Activated CD4-positive, alpha-beta memory T cell treated with anti-CD3 and anti-CD28 coated beads, Interleukin-2, amount 10 ng/mL, durations not matched to agents 7 days and 5 days (primary cell): ENCODE measurements at regions not wholly inside any gene's neighbourhood (a gene's known extent, or its start where the extent isn't known, plus 50 kb on each side); places are given as distances from the start of the nearest gene placed in this dataset.

Source experiments
- CTCF ChIA-PET: fragments of 350-600 bp; sonication (Branson Sonifier 250); formaldehyde crosslinking; loops from one replicate; lab custom pipeline; 2021; ENCODE audit warnings: antibody characterized with exemption, inconsistent platforms; lab: Charles Lee
- POLR2A ChIA-PET: fragments of 350-600 bp; sonication (Branson Sonifier 250); formaldehyde crosslinking; loops from one replicate; lab custom pipeline; 2021; ENCODE audit warnings: antibody characterized with exemption; lab: Charles Lee
- DNase-seq: peaks from one replicate; pipeline ENCODE4 v3.0.0-alpha.2; 2020
- H3K27ac Mint-ChIP-seq: one replicate; pipeline ENCODE4 v1.8.0; 2021; ENCODE audit warnings: mild to moderate bottlenecking, mixed read lengths
- H3K27me3 Mint-ChIP-seq: one replicate; pipeline ENCODE4 v1.8.0; 2021; ENCODE audit warnings: mixed read lengths
- H3K36me3 Mint-ChIP-seq: one replicate; pipeline ENCODE4 v1.8.0; 2021; ENCODE audit warnings: low read depth, mixed read lengths
- H3K4me1 Mint-ChIP-seq: one replicate; pipeline ENCODE4 v1.8.0; 2021; ENCODE audit warnings: mixed read lengths
- H3K4me3 Mint-ChIP-seq: one replicate; pipeline ENCODE4 v1.8.0; 2021; ENCODE audit warnings: mild to moderate bottlenecking, mixed read lengths
- H3K9me3 Mint-ChIP-seq: one replicate; pipeline ENCODE4 v1.8.0; 2021; ENCODE audit warnings: mixed read lengths

DNA sequence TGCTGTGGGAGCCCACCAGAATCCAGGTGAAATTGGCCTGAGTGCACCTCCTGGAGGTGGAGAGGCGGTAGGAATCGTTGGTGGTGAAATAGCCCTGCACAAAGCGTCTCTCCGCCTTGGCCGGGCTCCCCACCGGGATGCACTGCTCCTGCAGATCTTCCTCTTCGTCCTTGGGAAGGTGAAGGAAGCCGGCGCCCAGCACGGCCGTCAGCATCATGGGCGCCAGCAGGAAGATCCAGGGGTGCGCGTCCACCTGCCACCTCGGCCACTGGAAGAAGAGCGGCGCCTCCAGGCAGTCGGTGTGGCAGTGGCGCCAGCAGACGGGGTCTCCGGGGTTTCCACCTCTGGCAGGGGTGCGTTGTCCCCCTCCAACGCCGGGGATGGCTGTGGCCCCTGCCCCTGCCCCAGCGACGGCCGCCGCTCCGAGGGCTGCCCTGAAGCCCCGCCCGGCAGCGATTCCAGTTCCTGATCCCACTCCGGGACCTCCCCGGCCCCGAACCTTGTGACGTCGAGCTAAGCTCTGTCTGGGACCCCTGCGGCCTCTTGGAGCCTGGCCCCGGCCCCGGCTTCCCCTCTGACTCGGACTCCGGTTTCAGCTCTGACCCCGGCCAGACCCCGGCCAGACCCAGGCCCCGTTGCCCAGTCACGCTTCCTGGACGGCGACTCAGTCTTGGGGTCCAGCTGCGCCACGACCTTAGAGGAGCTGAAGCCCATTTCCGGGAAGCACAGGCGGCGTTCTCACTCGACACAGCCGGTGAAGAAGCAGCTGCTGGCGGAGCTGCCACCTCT, 91.9 kb downstream of the CD164 start:
- no peak for DNase-seq
- no peaks in the 10 kb centered on the region for H3K36me3 Mint-ChIP-seq
- H3K4me1 Mint-ChIP-seq = no peaks in the 10 kb centered on the region
- H3K4me3 Mint-ChIP-seq = no peak overlapping the region
- ChIA-PET CTCF (no interaction called here), POLR2A (no interaction called here)
- H3K9me3 Mint-ChIP-seq = no peaks in the 10 kb centered on the region
- H3K27ac Mint-ChIP-seq = no peak overlapping the region
- peaks cover 5% of the 10 kb centered on the region for H3K27me3 Mint-ChIP-seq

- Mint-ChIP-seq H3K27ac (no peak overlapping the region), H3K4me1 (no peaks in the 10 kb centered on the region), H3K9me3 (no peaks in the 10 kb centered on the region), H3K27me3 (peaks cover 2% of the 10 kb centered on the region), H3K4me3 (no peak overlapping the region), H3K36me3 (no peaks in the 10 kb centered on the region)
- CTCF ChIA-PET = no interaction called here
- DNase-seq = no peak
- POLR2A ChIA-PET = no interaction called here
These were observed 96.9 kb downstream of the CD164 start for GRCh38 chr6:109285366-109285765.

GRCh38 chr6:109284675-109285074, 97.6 kb downstream of the CD164 start:
- Mint-ChIP-seq H3K36me3 (no peaks in the 10 kb centered on the region), H3K9me3 (no peaks in the 10 kb centered on the region), H3K27ac (no peak overlapping the region), H3K4me1 (no peaks in the 10 kb centered on the region), H3K27me3 (peaks cover 2% of the 10 kb centered on the region), H3K4me3 (no peak overlapping the region)
- DNase-seq = no peak
- POLR2A ChIA-PET = no interaction called here
- CTCF ChIA-PET = no interaction called here

DNA sequence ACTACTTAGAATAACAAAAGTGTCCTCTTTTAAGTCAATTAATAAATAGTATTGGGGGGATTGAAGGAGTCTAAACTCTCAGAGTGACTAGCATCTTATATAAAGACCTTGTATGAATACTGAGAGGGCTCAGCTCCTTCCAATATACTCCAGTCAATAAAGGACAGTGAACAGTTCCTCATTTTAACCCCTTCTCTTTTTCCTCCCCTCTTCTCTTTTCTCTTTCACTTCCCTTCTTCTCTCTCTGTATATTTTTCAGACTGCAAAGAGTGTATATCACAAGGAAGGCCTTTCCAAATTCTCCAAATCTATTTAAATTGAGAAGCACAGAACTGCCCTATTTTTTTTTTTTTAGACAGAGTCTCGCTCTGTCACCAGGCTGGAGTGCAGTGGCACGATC, 99.5 kb downstream of the CD164 start:
- Mint-ChIP-seq H3K27ac (no peak overlapping the region), H3K9me3 (no peaks in the 10 kb centered on the region), H3K27me3 (peaks cover 2% of the 10 kb centered on the region), H3K36me3 (no peaks in the 10 kb centered on the region), H3K4me1 (no peaks in the 10 kb centered on the region), H3K4me3 (no peak overlapping the region)
- DNase-seq = no peak
- ChIA-PET CTCF (interaction anchor here (0.6 kb wide), 1 partner anchor 90 kb away, joined by 3 read pairs; no protein-coding TSS in a partner anchor), POLR2A (no interaction called here)

- ChIA-PET CTCF (no interaction called here), POLR2A (no interaction called here)
- no peak overlapping the region for H3K27ac Mint-ChIP-seq
- no peaks in the 10 kb centered on the region for H3K36me3 Mint-ChIP-seq
- no peak overlapping the region for H3K4me3 Mint-ChIP-seq
- H3K4me1 Mint-ChIP-seq = no peaks in the 10 kb centered on the region
- DNase-seq = no peak
- no peaks in the 10 kb centered on the region for H3K27me3 Mint-ChIP-seq
- H3K9me3 Mint-ChIP-seq = no peaks in the 10 kb centered on the region
These were observed 102.6 kb downstream of the CD164 start for GRCh38 chr6:109279628-109280027.

GRCh38 chr6:109271622-109272021, 110.6 kb downstream of the CD164 start:
- H3K9me3 Mint-ChIP-seq = peaks cover 9% of the 10 kb centered on the region
- no peak overlapping the region for H3K27ac Mint-ChIP-seq
- CTCF ChIA-PET = no interaction called here
- H3K36me3 Mint-ChIP-seq = no peaks in the 10 kb centered on the region
- H3K27me3 Mint-ChIP-seq = peaks cover 7% of the 10 kb centered on the region
- H3K4me3 Mint-ChIP-seq = no peak overlapping the region
- POLR2A ChIA-PET = no interaction called here
- DNase-seq = no peak
- H3K4me1 Mint-ChIP-seq = no peaks in the 10 kb centered on the region

GRCh38 chr6:109269953-109270517, 112.2 kb downstream of the CD164 start:
- peaks cover 9% of the 10 kb centered on the region for H3K9me3 Mint-ChIP-seq
- ChIA-PET CTCF (no interaction called here), POLR2A (no interaction called here)
- no peaks in the 10 kb centered on the region for H3K36me3 Mint-ChIP-seq
- H3K27me3 Mint-ChIP-seq = peaks cover 7% of the 10 kb centered on the region
- no peak overlapping the region for H3K4me3 Mint-ChIP-seq
- DNase-seq = no peak
- H3K4me1 Mint-ChIP-seq = no peaks in the 10 kb centered on the region
- no peak overlapping the region for H3K27ac Mint-ChIP-seq

DNA sequence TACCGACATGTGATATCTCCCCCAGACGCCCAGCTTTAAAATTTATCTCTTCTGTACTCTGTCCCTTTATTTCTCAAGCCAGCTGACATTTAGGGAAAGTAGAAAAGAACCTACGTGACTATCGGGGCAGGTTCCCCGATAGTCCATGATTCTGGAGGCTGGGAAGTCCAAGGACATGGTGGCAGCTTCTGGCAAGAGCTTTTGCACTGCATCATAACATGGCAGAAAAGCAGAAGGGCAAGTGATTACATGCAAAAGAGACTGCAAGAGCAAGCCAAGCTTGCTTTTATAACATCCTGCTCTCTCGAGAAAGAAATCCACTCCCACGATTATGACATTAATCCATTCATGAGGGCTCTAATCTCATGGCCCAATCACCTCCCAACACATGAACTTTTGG, 113.2 kb downstream of the CD164 start:
- no peak overlapping the region for H3K27ac Mint-ChIP-seq
- ChIA-PET CTCF (no interaction called here), POLR2A (no interaction called here)
- peaks cover 9% of the 10 kb centered on the region for H3K27me3 Mint-ChIP-seq
- H3K4me1 Mint-ChIP-seq = no peaks in the 10 kb centered on the region
- H3K9me3 Mint-ChIP-seq = peaks cover 9% of the 10 kb centered on the region
- H3K4me3 Mint-ChIP-seq = no peak overlapping the region
- H3K36me3 Mint-ChIP-seq = no peaks in the 10 kb centered on the region
- DNase-seq = no peak

DNA sequence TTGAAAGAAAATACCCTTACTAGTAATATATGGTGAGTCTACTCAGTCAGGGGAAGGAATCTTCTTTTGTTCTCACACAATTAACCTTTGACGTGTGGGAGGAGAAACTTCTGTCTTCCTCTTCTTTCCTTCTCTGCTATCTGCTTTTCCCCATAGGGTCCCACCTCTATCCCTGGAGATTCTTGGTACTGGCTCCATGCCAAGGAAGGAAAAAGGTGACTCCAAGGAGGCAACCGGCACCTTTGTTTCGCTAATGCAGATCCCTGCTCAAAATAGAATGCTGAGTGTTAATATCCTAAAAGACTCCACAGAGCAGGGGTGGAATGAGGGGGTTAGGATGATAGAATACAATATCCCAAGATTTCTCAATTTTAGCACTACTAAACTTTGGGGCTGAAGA, 116.7 kb downstream of the CD164 start:
- peaks cover 9% of the 10 kb centered on the region for H3K9me3 Mint-ChIP-seq
- H3K4me1 Mint-ChIP-seq = no peaks in the 10 kb centered on the region
- peaks cover 7% of the 10 kb centered on the region for H3K27me3 Mint-ChIP-seq
- H3K4me3 Mint-ChIP-seq = no peak overlapping the region
- DNase-seq = no peak
- H3K27ac Mint-ChIP-seq = no peak overlapping the region
- POLR2A ChIA-PET = no interaction called here
- CTCF ChIA-PET = no interaction called here
- no peaks in the 10 kb centered on the region for H3K36me3 Mint-ChIP-seq

- Mint-ChIP-seq H3K27ac (no peak overlapping the region), H3K9me3 (peaks cover 4% of the 10 kb centered on the region), H3K4me1 (no peaks in the 10 kb centered on the region), H3K4me3 (no peak overlapping the region), H3K36me3 (no peaks in the 10 kb centered on the region), H3K27me3 (peaks cover 4% of the 10 kb centered on the region)
- DNase-seq = no peak
- POLR2A ChIA-PET = no interaction called here
- CTCF ChIA-PET = no interaction called here
These were observed 118.2 kb downstream of the CD164 start for GRCh38 chr6:109263873-109264700.

- Mint-ChIP-seq H3K9me3 (no peaks in the 10 kb centered on the region), H3K4me1 (no peaks in the 10 kb centered on the region), H3K4me3 (no peak overlapping the region), H3K27ac (no peak overlapping the region), H3K27me3 (peaks cover 4% of the 10 kb centered on the region), H3K36me3 (no peaks in the 10 kb centered on the region)
- DNase-seq = no peak
- ChIA-PET CTCF (no interaction called here), POLR2A (interaction anchor here (0.6 kb wide), 1 partner anchor 108 kb away, joined by 3 read pairs; no protein-coding TSS in a partner anchor)
These were observed 120.0 kb downstream of the CD164 start for GRCh38 chr6:109262261-109262660.

- no peaks in the 10 kb centered on the region for H3K9me3 Mint-ChIP-seq
- H3K4me1 Mint-ChIP-seq = no peaks in the 10 kb centered on the region
- H3K4me3 Mint-ChIP-seq = no peak overlapping the region
- ChIA-PET POLR2A (interaction anchor here (0.6 kb wide), 1 partner anchor 109 kb away, joined by 3 read pairs; no protein-coding TSS in a partner anchor), CTCF (no interaction called here)
- peaks cover 2% of the 10 kb centered on the region for H3K27me3 Mint-ChIP-seq
- no peak for DNase-seq
- H3K36me3 Mint-ChIP-seq = no peaks in the 10 kb centered on the region
- H3K27ac Mint-ChIP-seq = no peak overlapping the region
These were observed 120.5 kb downstream of the CD164 start for GRCh38 chr6:109261811-109262210.

DNA sequence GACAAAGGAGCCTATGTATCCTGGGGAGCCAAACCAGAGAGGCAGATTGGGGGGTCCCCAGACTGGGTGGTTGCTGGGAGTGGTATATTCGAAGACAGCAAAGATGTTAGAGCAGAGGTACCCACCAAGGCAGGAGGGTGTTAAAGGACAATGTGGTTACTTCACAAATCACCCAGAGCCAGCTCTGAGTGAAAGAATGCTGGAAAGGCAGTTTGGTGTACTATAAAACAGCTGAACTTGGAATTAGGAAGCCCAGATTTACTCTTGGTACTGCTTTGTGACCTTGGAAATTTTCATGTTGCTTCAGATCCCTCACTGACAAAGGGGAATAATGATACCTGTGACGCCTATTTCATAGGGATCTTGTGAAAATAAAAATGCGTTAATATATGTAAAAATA, 121.6 kb downstream of the CD164 start:
- Mint-ChIP-seq H3K4me3 (no peak overlapping the region), H3K4me1 (no peaks in the 10 kb centered on the region), H3K36me3 (no peaks in the 10 kb centered on the region), H3K27me3 (peaks cover 2% of the 10 kb centered on the region), H3K9me3 (no peaks in the 10 kb centered on the region), H3K27ac (no peak overlapping the region)
- CTCF ChIA-PET = no interaction called here
- POLR2A ChIA-PET = no interaction called here
- no peak for DNase-seq
